ENCODE measurements at regions not wholly inside any gene's neighbourhood (a gene's known extent, or its start where the extent isn't known, plus 50 kb on each side); places are given as distances from the start of the nearest gene placed in this dataset.
"Not testable (repeated sequence)": the region's sequence is repeated elsewhere in the genome, so short reads cannot be mapped to it uniquely, and the experiment has no call there.

DNA sequence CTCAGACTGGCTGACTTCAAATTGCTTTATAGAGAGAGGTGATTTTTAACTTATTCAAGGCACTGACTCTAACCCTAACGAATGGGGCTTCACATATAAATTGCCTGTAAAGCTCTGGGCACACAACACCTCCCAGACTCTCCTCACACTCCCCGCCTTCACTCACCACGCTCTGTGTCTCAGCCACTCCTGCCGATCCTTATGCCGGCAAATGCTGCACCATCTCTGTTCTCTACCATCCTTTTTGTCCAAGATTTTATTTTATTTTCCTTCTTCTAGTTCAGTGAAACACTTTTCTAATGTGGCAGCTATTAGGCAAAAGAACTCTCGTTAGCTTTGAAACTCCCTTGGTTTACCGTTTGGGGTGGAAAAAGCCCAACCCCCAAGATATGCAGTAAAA, 446.1 kb upstream of the TMEM132C start:
- peaks cover 3% of the 10 kb centered on the region; the same call in 1 of the 2 replicates for H3K4me1 ChIP-seq (ENCODE audit: insufficient read depth, low read length)
- H3K27me3 ChIP-seq (ENCODE audit: insufficient read depth, low read length), result no peaks in the 10 kb centered on the region
- H3K36me3 ChIP-seq (ENCODE audit: insufficient read depth, low read depth, low read length), result no peaks in the 10 kb centered on the region
- no peak overlapping the region for H3K27ac ChIP-seq (ENCODE audit: low read length)
- no peak overlapping the region for H3K9ac ChIP-seq (ENCODE audit: low read depth, low read length)
- no peak overlapping the region for H3K4me3 ChIP-seq (ENCODE audit: low read length)
- no peaks in the 10 kb centered on the region for H3K9me3 ChIP-seq (ENCODE audit: insufficient read depth, low read depth, low read length)

DNA sequence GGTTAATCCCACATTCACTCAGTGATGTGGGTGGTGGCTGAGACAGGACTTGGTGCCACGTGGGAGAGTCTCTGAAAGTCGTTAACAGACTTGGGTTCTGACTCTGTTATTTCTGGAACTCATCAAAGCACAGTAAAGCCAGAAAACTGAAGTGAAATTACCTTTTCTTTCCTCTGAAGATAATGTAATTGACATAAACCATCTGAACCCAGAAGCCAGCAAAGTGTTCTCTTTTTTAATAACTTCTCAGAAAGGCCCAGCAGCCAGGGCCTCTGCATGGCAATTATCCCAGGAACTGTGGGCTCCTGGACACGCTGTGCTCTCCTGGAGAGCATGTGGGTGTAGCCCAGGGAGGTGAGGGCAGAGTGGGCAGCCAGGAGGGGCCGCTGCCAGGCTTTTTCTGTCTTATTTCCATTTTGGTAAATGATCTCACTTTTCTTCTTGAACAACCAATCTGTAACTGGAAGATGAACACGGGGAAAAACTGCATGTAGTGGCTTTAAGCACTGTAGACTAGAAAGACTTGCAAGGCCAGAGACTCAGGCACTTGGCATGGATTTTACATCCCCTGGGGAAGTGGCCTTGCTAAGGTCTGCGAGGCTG, 444.1 kb upstream of the TMEM132C start:
- H3K4me3 ChIP-seq (ENCODE audit: low read length), result no peak overlapping the region
- H3K4me1 ChIP-seq (ENCODE audit: insufficient read depth, low read length), result peaks cover 3% of the 10 kb centered on the region; the same call in 1 of the 2 replicates
- H3K9ac ChIP-seq (ENCODE audit: low read depth, low read length), result no peak overlapping the region
- H3K27ac ChIP-seq (ENCODE audit: low read length), result no peak overlapping the region
- H3K9me3 ChIP-seq (ENCODE audit: insufficient read depth, low read depth, low read length), result no peaks in the 10 kb centered on the region
- H3K36me3 ChIP-seq (ENCODE audit: insufficient read depth, low read depth, low read length), result no peaks in the 10 kb centered on the region
- no peaks in the 10 kb centered on the region for H3K27me3 ChIP-seq (ENCODE audit: insufficient read depth, low read length)

GRCh38 chr12:127823801-127824200, 443.2 kb upstream of the TMEM132C start:
- Histone ChIP-seq H3K9ac (ENCODE audit: low read depth, low read length) (no peak overlapping the region), H3K27me3 (ENCODE audit: insufficient read depth, low read length) (no peaks in the 10 kb centered on the region), H3K27ac (ENCODE audit: low read length) (no peak overlapping the region), H3K36me3 (ENCODE audit: insufficient read depth, low read depth, low read length) (no peaks in the 10 kb centered on the region), H3K4me3 (ENCODE audit: low read length) (no peak overlapping the region), H3K4me1 (ENCODE audit: insufficient read depth, low read length) (peaks cover 3% of the 10 kb centered on the region; the same call in 1 of the 2 replicates), H3K9me3 (ENCODE audit: insufficient read depth, low read depth, low read length) (no peaks in the 10 kb centered on the region)

GRCh38 chr12:127829281-127830064, 437.5 kb upstream of the TMEM132C start:
- Histone ChIP-seq H3K27me3 (ENCODE audit: insufficient read depth, low read length) (no peaks in the 10 kb centered on the region), H3K9ac (ENCODE audit: low read depth, low read length) (no peak overlapping the region), H3K9me3 (ENCODE audit: insufficient read depth, low read depth, low read length) (no peaks in the 10 kb centered on the region), H3K27ac (ENCODE audit: low read length) (no peak overlapping the region), H3K36me3 (ENCODE audit: insufficient read depth, low read depth, low read length) (no peaks in the 10 kb centered on the region), H3K4me3 (ENCODE audit: low read length) (no peak overlapping the region), H3K4me1 (ENCODE audit: insufficient read depth, low read length) (no peaks in the 10 kb centered on the region)

DNA sequence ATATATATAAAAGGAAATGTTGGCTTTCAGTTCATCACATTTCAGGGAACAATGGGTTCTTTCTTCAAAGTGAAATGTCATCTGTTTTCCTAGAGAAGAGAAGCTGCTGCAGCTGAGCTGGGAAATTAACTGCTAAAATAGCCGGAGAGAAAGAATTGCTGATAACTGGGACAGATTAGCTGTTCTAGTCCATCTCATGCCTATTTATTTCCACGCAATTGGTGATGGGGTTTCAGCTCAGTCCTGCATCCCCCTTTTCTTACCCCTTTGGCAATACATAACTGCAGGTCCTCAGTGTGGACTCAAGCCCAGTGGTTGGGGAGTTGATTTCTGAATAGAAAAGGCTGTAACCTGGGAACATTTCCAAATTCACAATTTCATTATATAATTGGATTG, 436.9 kb upstream of the TMEM132C start:
- Histone ChIP-seq H3K27me3 (ENCODE audit: insufficient read depth, low read length) (no peaks in the 10 kb centered on the region), H3K4me3 (ENCODE audit: low read length) (no peak overlapping the region), H3K4me1 (ENCODE audit: insufficient read depth, low read length) (no peaks in the 10 kb centered on the region), H3K27ac (ENCODE audit: low read length) (no peak overlapping the region), H3K9me3 (ENCODE audit: insufficient read depth, low read depth, low read length) (no peaks in the 10 kb centered on the region), H3K9ac (ENCODE audit: low read depth, low read length) (no peak overlapping the region), H3K36me3 (ENCODE audit: insufficient read depth, low read depth, low read length) (no peaks in the 10 kb centered on the region)

DNA sequence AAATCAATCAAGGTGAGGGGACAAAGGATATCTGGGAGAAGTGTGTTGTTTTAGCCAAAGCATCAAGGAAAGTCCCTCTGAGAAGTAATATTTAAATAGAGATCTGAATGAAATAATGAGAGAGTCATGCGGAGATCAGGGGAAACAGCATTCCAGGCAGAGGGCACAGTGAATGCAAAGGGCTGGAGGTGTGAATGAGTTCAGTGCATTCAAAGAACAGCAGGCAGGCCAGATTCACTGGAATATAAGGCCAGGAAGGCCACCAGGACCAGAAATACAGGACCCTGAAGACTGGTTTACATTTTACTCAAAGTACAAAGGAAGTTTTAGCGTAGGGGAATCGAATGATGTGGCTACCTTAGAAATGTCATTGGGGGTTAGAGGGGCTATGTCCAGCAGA, 436.2 kb upstream of the TMEM132C start:
- Histone ChIP-seq H3K9ac (ENCODE audit: low read depth, low read length) (no peak overlapping the region), H3K36me3 (ENCODE audit: insufficient read depth, low read depth, low read length) (no peaks in the 10 kb centered on the region), H3K4me1 (ENCODE audit: insufficient read depth, low read length) (no peaks in the 10 kb centered on the region), H3K4me3 (ENCODE audit: low read length) (no peak overlapping the region), H3K9me3 (ENCODE audit: insufficient read depth, low read depth, low read length) (no peaks in the 10 kb centered on the region), H3K27ac (ENCODE audit: low read length) (no peak overlapping the region), H3K27me3 (ENCODE audit: insufficient read depth, low read length) (no peaks in the 10 kb centered on the region)

GRCh38 chr12:127832172-127832571, 434.8 kb upstream of the TMEM132C start:
- Histone ChIP-seq H3K4me3 (ENCODE audit: low read length) (no peak overlapping the region), H3K9ac (ENCODE audit: low read depth, low read length) (no peak overlapping the region), H3K27me3 (ENCODE audit: insufficient read depth, low read length) (no peaks in the 10 kb centered on the region)

GRCh38 chr12:127836802-127837201, 430.2 kb upstream of the TMEM132C start:
- not testable (repeated sequence) for H3K4me3 ChIP-seq (ENCODE audit: low read length); H3K9ac ChIP-seq (ENCODE audit: low read depth, low read length); H3K27me3 ChIP-seq (ENCODE audit: insufficient read depth, low read length)

More at GRCh38 chr12:127832172-127832571, 434.8 kb upstream of the TMEM132C start:
- no peaks in the 10 kb centered on the region for H3K9me3 ChIP-seq (ENCODE audit: insufficient read depth, low read depth, low read length)
- H3K4me1 ChIP-seq (ENCODE audit: insufficient read depth, low read length), result no peaks in the 10 kb centered on the region
- H3K27ac ChIP-seq (ENCODE audit: low read length), result no peak overlapping the region
- H3K36me3 ChIP-seq (ENCODE audit: insufficient read depth, low read depth, low read length), result no peaks in the 10 kb centered on the region

DNA sequence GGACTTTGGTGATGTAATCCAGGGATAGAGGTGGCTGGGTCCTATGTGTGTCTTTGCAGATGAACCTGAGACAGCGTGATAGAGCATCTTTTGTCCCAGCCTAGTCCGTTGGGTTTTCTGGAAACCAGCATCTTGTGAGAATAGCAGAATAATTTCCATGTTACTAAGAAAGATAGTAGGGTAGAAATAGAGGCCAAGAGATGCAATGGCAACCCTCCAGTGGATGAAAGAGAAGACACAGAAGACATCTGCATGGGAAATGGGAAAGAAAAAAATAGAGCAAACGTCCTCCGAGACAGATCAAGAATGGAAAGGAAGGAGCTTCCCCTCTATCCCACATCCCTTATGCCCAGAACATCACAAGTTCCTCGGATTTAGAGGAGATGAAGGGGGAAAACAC, 409.3 kb upstream of the TMEM132C start:
- Histone ChIP-seq H3K4me1 (ENCODE audit: insufficient read depth, low read length) (no peaks in the 10 kb centered on the region), H3K9ac (ENCODE audit: low read depth, low read length) (no peak overlapping the region), H3K4me3 (ENCODE audit: low read length) (no peak overlapping the region), H3K36me3 (ENCODE audit: insufficient read depth, low read depth, low read length) (no peaks in the 10 kb centered on the region), H3K27me3 (ENCODE audit: insufficient read depth, low read length) (no peaks in the 10 kb centered on the region), H3K9me3 (ENCODE audit: insufficient read depth, low read depth, low read length) (no peaks in the 10 kb centered on the region), H3K27ac (ENCODE audit: low read length) (no peak overlapping the region)

More at GRCh38 chr12:127836802-127837201, 430.2 kb upstream of the TMEM132C start:
- H3K4me1 ChIP-seq (ENCODE audit: insufficient read depth, low read length); H3K9me3 ChIP-seq (ENCODE audit: insufficient read depth, low read depth, low read length); H3K27ac ChIP-seq (ENCODE audit: low read length); H3K36me3 ChIP-seq (ENCODE audit: insufficient read depth, low read depth, low read length): not testable (repeated sequence)

DNA sequence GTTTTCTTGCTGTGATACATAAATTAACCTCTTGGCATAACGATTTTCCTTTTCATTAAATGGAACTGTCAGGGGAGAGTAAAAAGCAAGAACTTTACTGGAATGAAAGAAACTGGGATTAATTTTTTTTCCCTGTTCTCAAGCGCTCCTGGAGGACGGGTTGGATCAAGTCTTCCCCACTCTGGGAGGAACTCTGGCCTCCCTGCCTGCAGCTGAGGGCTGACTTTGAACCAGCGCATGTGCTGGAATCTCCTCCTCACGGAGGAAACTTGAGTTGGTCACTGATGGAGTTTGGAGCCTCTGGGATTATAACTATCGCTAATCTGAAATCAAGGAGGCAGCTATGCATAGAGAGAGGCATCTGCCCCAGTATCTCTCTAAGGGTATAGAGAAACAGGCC, 406.4 kb upstream of the TMEM132C start:
- H3K36me3 ChIP-seq (ENCODE audit: insufficient read depth, low read depth, low read length), result no peaks in the 10 kb centered on the region
- H3K9ac ChIP-seq (ENCODE audit: low read depth, low read length), result no peak overlapping the region
- peaks cover 7% of the 10 kb centered on the region for H3K9me3 ChIP-seq (ENCODE audit: insufficient read depth, low read depth, low read length)
- H3K27me3 ChIP-seq (ENCODE audit: insufficient read depth, low read length), result no peaks in the 10 kb centered on the region
- no peaks in the 10 kb centered on the region for H3K4me1 ChIP-seq (ENCODE audit: insufficient read depth, low read length)
- H3K4me3 ChIP-seq (ENCODE audit: low read length), result no peak overlapping the region
- H3K27ac ChIP-seq (ENCODE audit: low read length), result no peak overlapping the region

DNA sequence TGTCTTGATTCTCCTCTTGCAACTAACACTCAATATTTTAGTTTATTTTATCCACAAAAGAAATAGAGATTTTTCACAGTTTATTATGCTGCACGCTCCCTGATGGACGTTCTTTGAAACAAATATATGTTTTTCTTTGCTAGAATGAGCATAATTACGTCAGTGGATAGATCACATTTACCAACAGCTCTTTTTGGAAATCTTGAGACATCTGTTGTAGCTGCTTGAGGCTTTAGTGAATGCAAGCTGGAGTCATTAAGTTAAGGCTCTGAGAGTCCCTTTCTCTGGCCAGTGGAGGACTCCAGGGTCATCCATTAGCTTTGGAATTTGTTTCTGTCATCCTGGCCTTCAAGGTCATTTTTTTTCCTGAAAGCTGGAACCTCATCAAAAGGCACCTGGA, 405.6 kb upstream of the TMEM132C start:
- no peaks in the 10 kb centered on the region for H3K4me1 ChIP-seq (ENCODE audit: insufficient read depth, low read length)
- H3K27me3 ChIP-seq (ENCODE audit: insufficient read depth, low read length), result no peaks in the 10 kb centered on the region
- H3K36me3 ChIP-seq (ENCODE audit: insufficient read depth, low read depth, low read length), result no peaks in the 10 kb centered on the region
- no peak overlapping the region for H3K27ac ChIP-seq (ENCODE audit: low read length)
- no peak overlapping the region for H3K4me3 ChIP-seq (ENCODE audit: low read length)
- H3K9ac ChIP-seq (ENCODE audit: low read depth, low read length), result no peak overlapping the region
- H3K9me3 ChIP-seq (ENCODE audit: insufficient read depth, low read depth, low read length), result peaks cover 10% of the 10 kb centered on the region

GRCh38 chr12:127873306-127873705, 393.7 kb upstream of the TMEM132C start:
- no peak overlapping the region for H3K9ac ChIP-seq (ENCODE audit: low read depth, low read length)
- H3K4me3 ChIP-seq (ENCODE audit: low read length), result no peak overlapping the region
- no peaks in the 10 kb centered on the region for H3K36me3 ChIP-seq (ENCODE audit: insufficient read depth, low read depth, low read length)
- no peaks in the 10 kb centered on the region for H3K27me3 ChIP-seq (ENCODE audit: insufficient read depth, low read length)
- no peaks in the 10 kb centered on the region; the same call in 1 of the 2 replicates for H3K9me3 ChIP-seq (ENCODE audit: insufficient read depth, low read depth, low read length)
- H3K4me1 ChIP-seq (ENCODE audit: insufficient read depth, low read length), result no peaks in the 10 kb centered on the region
- H3K27ac ChIP-seq (ENCODE audit: low read length), result no peak overlapping the region

Data from iPS-20b (cell line).